GM10248 (cell line): ENCODE measurements at regions not wholly inside any gene's neighbourhood (a gene's known extent, or its start where the extent isn't known, plus 50 kb on each side); places are given as distances from the start of the nearest gene placed in this dataset.
"Not testable (repeated sequence)": the region's sequence is repeated elsewhere in the genome, so short reads cannot be mapped to it uniquely, and the experiment has no call there.

Experiments
- CTCF ChIA-PET: fragments of 300-600 bp; sonication (Branson Sonifier 250); formaldehyde crosslinking; extraction: SDS; loops from one replicate; lab custom pipeline; 2021; ENCODE audit warnings: antibody characterized with exemption; lab: Yijun Ruan, JAX
- POLR2A ChIA-PET: fragments of 350-650 bp; sonication (Branson Sonifier 250); formaldehyde crosslinking; extraction: SDS; loops from one replicate; lab custom pipeline; 2020; ENCODE audit warnings: antibody characterized with exemption; lab: Yijun Ruan, JAX
- DNase-seq: peaks from one replicate; pipeline ENCODE4 v3.0.0; 2012; ENCODE audit errors: extremely low spot score
- CTCF ChIP-seq: IDR thresholded peaks from 2 replicates; pipeline ENCODE4 v1.5.1; 2012; ENCODE audit warnings: mild to moderate bottlenecking, low read depth; ENCODE audit errors: extremely low read depth, missing control alignments, control extremely low read depth

- TF ChIP-seq CTCF, result no peak
- DNase-seq, result no peak
- ChIA-PET CTCF (no interaction called here), POLR2A (no interaction called here)
Observed at GRCh38 chr10:44115516-44115915, 269.4 kb downstream of the CXCL12 start.

- TF ChIP-seq CTCF, result no peak
- no peak for DNase-seq
- CTCF ChIA-PET, result no interaction called here
- POLR2A ChIA-PET, result no interaction called here
Observed at GRCh38 chr10:44114441-44114840, 270.5 kb downstream of the CXCL12 start.

GRCh38 chr10:44112280-44112679 lies 272.6 kb downstream of the CXCL12 start:
- CTCF ChIA-PET, DNase-seq, POLR2A ChIA-PET: not testable (repeated sequence)

- TF ChIP-seq CTCF, result no peak
- ChIA-PET CTCF (no interaction called here), POLR2A (no interaction called here)
- no peak for DNase-seq
Observed at GRCh38 chr10:44105696-44106095, 279.2 kb downstream of the CXCL12 start.

GRCh38 chr10:44102726-44103255 lies 282.1 kb downstream of the CXCL12 start:
- no peak for DNase-seq
- no peak for TF ChIP-seq CTCF
- POLR2A ChIA-PET, result no interaction called here
- CTCF ChIA-PET, result interaction anchor here (0.9 kb wide), 1 partner anchor 13 kb away, joined by 3 read pairs; no protein-coding TSS in a partner anchor

- no peak for TF ChIP-seq CTCF
- DNase-seq, result no peak
- ChIA-PET CTCF (interaction anchor here (0.9 to 1.7 kb wide), 3 partner anchors 10 to 319 kb away, joined by 3 to 5 read pairs (median 3); no protein-coding TSS in a partner anchor), POLR2A (no interaction called here)
Observed at GRCh38 chr10:44101082-44101481, 283.8 kb downstream of the CXCL12 start.

- no peak for TF ChIP-seq CTCF
- POLR2A ChIA-PET, result no interaction called here
- CTCF ChIA-PET, result interaction anchor here (1.5 kb wide), 1 partner anchor 9 kb away, joined by 3 read pairs; no protein-coding TSS in a partner anchor
- DNase-seq, result no peak
Observed at GRCh38 chr10:44099511-44099910, 285.4 kb downstream of the CXCL12 start.

- DNase-seq, CTCF ChIA-PET, POLR2A ChIA-PET: not testable (repeated sequence)
Observed at GRCh38 chr10:44096217-44096616, 288.7 kb downstream of the CXCL12 start.
